Limb (tissue), 2 donors: ENCODE measurements at regions not wholly inside any gene's neighbourhood (a gene's known extent, or its start where the extent isn't known, plus 50 kb on each side); places are given as distances from the start of the nearest gene placed in this dataset.

ENCODE experiments used
- DNase-seq, 2 donors: peaks; one replicate each; pipeline ENCODE4 v3.0.0-alpha.2; 2016; ENCODE audit errors: extremely low spot score in 2 of 2

DNA sequence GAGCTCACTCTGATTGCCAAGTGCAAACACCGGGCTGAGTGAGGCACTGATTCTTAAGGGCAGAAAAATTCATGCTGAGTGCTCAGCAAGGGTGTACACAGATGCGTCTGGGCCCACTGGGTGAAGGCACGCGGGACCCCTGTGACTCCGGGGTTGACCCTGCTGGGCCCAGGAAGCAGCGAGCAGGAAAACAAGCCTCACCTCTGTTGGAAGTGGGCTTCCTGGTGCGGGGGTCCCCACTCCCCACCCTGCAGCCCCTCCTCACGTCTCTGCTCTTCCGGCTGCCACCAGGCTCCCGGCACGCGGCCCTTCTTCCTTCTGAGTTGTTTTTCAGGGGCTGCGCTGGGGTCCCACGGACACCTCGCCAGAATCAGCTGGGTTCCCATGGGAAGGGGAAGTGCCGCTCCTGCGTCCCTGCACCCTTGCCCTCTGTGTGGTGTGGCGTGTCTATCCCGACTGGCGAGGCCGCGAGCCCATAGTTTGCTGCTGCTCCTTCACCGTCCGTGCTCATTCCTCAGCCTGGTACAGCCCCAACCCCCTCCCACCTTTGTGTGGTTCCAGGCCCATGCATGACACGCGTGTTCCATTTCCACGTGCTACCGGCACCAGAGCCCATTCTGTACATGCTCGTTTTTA is 80.6 kb upstream of the BHLHE23 start:
- no peak for DNase-seq

DNA sequence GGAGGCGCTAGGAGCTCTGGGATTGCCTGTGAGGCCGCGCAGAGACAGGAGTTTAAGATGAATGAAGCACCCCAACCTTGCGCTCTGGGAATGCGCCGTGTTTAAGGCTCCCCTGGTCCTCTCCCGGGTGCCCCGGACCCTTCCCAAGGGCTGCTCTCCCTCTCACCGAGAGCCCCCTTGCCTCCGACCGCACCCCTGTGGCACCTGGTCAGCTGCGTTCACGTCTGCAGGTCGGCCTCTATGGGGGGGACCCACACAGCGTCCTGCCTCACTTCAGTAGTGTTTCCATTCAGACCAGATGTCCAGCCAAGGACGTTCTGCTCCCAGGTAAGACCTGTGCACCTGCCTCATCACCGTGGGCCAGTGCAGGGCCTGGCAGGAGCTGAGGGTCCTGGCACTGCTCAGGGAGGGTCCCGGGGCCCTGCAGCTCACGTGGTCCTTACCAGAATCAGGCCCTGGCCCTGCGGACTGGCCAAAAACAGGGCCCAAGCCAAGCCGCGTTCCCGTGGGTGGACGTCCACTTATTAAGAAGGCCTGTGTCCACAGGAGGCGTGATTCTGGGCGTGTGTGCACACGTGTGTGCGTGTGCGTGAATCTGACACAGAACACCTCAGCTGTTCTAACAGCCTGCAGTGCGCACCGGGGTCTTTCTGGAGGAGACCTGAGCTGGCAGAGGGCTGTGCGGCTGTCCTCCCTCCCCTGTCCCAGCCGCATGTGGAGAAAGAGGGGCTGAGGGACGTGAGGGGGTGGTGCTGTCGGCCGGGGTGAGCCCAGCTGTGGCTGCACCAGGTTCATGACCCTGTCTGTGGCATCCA is 79.9 kb upstream of the BHLHE23 start:
- no peak for DNase-seq

DNA sequence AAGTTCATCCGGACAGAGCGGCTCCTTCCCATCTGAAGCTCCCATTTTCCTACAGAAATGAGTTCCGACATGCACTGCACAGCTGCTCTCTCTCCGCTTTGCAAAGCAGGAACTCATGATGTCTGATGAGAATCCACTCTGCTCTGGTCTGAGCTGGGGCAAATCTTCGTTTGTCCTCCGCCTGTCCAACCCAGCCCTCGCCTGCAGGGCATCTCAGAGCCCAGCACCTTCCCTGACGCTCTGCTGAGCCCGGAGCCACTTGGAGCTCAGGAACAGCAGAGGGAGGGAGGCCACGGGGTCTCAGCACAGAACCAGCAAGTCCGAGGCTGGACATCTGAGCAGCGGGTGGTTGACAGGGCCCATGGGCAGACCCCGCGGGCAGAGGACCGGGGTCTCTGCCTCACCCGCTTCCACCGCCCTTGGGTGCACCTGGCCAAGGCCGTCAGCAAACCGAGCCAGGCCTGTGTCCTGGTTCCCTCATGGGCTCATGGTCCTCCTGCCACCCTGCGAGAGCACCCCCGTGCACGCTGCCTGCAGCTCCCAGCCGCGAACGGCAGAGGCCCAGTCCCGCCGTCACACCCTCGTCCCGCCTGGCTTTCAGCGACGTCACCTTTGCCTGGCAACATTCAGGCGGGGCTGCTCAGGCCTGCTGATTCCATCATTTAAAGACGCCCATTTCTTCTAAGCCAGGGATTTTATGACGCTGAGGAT is 78.5 kb upstream of the BHLHE23 start:
- no peak for DNase-seq

DNA sequence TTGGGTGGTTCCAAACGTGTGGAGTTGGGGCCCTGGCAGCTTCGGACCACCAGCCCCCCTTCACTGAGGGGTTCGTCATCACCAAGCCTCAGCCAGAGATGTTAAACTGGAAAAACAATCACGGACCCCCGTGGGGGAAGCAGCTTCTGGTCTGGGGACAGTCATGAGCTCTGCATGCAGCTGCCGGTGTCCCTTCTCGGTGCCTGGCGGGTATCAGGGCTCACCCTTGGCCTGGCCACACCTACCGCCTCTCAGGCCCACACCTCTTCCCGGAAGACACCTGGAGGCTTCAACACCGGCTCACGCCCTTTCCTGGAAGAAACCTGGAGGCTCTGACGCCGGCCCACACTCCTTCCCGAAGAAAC is 77.8 kb upstream of the BHLHE23 start:
- no peak for DNase-seq

DNA sequence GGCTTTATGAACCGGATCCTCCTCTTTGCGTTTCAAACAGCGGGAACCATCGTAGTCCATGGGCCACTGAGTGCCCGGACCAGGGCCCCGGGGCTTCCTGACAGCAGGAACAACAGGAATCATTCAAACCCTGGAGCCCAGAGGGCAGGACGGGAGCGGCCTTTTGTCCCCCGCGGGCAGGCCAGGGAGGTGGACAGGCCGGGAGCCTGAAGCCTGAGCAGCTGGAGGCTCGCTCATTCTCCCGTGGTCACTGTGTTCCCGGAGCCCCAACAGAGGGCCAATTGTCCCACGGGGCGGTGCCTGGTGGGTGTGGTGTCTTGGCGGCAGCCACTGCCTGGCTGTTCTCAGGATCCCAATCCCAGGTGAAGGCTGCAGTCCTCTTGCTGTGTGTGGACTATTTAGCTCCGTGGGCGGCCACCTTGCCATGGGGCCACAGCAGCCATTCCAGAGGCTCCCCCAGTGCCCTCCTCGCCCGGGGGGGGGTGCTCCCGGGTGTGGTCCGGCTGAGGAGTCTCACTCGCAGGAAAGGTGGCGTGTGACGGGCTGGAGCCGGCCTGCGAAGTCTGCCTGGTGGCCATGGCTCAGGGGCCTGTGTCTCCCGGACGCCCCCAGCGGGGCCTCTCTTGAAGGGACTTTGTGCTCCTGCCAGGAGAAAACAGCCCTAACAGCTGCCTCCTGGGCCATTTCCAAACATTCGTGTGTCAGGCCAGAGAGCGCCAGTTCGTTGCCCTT is 77.2 kb upstream of the BHLHE23 start:
- no peak for DNase-seq

DNA sequence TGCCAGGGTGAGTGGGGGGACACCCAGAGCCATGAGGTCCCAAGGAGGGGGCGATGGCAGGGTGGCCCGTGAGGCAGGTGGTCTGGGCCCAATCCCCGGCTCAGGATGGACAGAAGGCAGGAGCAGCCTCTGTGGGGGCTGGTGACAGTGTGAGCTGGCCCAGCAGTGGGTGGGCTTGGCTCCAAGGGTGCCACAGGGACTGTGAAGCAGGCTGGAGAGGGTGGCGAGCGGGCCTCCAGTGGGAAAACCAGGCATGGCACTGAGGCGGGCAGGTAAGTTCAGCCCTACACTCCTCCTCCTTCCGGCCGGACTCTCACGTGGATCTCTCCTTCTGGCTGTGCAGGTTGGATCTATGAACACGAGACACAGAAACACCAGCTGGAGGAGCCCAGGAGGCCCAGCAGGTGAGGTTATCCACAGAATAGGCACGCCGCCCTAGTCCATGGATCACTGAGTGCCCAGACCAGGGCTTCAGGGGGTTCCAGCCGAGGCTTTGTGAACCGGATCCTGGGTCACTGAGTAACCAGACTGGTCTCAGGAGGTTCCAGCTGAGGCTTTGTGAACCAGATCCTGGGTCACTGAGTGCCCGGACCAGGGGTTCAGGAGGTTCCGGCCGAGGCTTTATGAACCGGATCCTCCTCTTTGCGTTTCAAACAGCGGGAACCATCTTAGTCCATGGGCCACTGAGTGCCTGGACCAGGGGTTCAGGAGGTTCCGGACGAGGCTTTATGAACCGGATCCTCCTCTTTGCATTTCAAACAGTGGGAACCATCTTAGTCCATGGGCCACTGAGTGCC is 76.4 kb upstream of the BHLHE23 start:
- no peak for DNase-seq

DNA sequence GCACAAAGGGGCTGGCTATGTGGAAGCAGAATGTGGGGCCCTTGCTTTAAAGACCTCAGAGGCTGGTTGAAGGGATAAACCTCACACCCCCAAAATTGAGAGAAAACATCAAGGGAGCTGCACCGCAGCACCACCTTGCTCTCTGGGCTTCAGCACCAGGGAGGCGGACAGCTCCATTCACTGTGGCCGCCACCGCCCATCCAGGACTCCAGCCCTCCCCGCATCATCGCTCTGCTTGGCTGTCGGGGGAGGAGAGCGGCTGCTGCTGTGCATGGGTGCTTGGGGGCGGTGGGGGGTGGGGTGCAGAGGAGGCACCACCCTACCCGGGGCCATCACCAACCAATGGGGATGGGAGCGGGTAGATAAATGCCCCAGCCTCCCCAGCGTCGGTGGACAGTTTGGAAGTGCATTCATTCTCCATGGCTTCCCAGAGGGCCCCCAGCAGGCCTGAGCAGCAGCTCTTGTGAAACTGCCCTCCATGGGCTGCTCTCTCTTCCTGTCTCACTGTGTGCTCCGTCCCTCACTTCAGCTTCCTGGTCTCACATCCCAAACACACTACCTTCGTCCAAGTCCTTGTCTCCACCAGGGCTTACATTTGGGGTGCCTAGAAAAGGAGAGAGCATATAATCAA is 75.7 kb upstream of the BHLHE23 start:
- DNase-seq, result peak; percentile 45 to 81

DNA sequence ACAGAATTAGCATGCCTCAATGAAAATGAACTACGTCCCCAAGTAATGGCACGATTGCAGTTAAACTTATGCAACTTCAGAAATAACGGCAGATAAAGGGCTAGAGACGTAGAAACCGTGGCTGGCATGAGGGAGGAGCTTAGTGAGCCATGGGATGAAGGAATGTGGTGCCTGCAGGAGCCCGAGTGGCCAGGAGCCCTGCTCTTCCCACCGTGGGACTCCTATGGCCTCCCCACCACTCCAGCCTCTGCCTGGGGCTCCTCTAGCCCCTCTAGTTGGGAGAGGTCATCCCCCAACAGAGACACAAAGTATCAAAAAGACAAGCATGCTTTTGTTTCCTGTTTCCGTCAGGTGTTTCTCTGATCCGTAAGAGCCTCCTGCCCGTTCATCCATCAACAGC is 75.1 kb upstream of the BHLHE23 start:
- no peak for DNase-seq

DNA sequence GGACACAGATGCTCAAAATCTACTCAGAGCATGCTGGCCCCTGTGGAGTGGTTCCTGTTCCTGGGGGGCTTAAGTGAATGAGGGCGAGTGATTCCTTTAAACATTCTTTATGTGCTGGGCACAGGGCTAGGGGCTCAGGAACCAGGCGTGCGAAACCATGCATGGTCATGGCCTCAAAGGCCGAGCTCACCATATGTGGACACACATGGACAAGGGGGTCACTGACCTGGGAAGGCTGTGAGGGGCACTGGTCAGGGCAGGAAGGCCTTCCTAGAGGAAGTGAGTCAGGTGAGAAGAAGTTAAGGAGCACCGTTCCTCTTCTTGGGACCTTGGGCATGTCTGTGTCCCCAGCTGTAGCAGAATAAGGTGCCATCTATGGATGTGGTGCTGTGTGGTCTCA is 74.6 kb upstream of the BHLHE23 start:
- DNase-seq, result no peak

DNA sequence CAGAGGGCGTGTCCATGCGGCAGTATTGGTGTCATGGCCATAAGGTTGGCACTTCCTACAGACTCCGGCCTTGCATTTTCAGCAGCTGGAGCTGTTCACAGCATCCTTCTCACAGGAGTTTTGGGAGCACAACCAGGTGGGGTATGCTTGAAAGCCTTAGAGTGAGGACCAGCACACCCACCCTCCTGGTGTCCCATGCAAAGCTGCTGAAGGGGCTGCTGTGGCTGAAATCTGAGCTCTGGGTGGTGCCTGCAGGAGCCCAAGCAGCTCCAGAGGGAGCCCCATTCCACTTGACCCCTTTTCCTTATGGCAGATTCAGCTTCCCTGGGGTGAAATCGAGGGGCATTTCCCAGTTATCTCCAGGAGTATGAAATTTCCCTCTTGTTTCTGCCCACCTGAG is 74.0 kb upstream of the BHLHE23 start:
- DNase-seq, result no peak

DNA sequence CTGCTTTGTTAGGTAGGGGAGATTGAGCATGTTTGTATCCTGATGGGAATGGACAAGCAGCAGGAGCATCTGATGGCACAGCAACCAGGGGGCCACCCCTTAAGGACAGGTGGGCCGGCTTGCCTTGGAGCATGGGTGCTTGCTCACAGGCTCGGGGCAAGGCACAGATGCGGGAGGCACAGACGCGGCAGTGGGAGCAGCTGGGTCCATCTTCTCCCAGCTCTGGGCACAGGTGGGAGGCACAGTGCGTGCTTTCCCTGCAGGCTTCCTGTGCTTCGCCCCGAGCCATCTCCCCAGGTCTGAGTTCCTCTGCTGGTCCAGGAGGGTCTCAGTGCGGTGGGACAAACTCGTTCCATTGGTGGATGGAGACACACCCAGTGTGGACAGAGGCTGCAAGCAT is 73.6 kb upstream of the BHLHE23 start:
- no peak for DNase-seq

DNA sequence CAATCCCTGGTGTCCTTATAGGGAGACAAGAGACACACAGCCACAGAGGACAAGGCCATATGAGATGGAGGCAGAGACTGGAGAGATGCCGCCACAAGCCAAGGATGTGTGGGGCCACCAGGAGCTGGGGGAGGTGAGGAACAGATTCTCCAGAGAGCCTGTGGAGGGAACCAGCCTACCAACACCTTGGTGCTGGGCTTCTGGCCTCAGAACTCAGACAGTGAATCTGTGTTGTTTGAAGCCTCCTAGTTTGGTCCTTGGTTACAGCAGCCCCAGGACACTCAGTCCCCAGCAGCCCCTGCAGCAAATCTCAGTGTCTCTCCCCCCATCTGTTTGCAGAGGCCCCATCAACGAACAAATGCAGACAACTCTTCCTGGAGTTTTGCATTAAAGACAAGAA is 73.2 kb upstream of the BHLHE23 start:
- no peak for DNase-seq

DNA sequence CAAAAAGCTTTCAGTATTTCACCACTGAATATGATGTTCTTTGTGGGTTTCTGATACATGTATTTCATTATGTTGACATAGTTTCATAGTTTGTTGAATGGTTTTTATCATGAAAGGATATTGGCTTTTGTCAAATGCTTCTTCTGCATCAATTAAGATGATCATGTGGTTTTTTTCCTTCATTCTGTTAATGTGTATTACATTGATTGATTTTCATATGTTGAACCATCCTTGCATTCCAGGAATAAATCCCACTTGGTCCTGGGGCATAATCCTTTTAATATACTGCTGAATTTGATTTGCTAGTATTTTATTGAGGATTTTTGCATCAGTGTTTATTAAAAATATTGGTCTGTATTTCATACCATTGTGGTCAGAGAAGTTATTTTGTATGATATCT is 70.9 kb upstream of the BHLHE23 start:
- DNase-seq, result no peak

DNA sequence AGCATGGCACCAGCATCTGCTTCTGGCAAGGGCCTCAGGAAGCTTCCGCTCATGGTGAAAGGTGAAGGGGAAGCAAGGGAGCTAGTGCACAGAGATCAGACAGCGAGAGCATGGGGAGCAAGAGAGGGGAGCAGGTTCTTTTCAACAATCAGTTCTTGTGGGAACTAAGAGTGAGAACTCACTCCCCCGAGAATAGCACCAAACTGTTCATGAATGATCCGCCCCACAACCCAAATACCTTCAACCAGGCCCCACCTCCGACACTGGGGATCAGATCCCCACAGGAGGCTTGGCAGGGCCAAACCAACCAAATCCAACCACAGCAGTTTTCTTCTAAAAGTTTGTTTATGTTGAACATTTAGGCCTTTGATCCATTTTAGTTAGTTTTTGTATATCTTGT is 69.7 kb upstream of the BHLHE23 start:
- DNase-seq, result no peak

DNA sequence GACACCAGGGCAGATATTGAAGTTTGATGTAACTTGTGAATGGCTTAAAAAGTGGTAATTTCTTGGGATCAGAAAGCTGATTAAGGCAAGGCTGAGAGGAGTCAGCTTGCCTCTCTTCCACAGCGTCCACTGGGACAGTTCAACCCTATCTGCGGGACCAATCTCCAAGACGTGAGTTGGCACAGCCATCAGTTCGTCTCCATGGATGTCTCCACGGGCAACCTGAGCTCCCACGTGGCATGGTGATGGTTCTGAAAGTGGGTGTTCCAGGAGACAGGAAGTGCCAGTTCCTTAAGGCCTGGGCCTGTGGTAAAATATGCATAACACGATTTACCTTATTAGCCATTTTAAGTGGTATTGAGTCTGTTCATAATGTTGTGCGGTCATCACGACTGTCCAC is 67.9 kb upstream of the BHLHE23 start:
- no peak for DNase-seq

DNA sequence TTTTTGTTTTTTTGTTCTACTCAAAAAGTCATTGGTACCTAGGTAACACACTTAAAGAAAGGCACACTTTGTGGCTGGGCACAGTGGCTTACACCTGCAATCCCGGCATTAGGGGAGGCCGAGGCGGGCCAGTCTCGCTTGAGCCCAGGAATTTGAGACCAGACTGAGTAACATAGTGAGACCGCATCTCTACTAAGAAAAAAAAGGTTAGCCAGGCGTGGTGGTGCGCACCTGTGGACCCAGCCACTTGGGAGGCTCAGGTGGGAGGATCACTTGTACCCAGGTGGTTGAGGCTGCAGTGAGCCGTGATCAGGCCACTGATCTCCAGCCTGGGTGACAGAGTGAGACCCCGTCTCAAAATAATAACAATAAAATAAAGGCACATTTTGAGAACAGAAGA is 67.4 kb upstream of the BHLHE23 start:
- DNase-seq, result no peak

DNA sequence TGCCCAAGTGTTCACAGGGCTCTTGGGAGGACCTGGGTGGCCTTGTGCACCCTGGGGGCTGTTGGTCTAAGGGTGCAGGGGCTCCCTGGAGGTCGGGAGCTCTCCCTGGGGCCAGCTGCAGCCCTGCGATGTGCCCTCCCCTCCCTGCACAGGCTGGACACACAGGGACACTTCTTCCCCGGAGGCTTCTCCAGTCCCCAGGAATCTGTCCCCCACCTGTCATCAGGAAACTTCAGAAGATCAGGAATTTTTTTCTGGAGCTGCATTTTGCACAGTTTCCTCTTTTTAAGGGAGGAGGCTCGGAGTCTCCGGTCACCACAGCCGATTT is 66.9 kb upstream of the BHLHE23 start:
- no peak for DNase-seq

DNA sequence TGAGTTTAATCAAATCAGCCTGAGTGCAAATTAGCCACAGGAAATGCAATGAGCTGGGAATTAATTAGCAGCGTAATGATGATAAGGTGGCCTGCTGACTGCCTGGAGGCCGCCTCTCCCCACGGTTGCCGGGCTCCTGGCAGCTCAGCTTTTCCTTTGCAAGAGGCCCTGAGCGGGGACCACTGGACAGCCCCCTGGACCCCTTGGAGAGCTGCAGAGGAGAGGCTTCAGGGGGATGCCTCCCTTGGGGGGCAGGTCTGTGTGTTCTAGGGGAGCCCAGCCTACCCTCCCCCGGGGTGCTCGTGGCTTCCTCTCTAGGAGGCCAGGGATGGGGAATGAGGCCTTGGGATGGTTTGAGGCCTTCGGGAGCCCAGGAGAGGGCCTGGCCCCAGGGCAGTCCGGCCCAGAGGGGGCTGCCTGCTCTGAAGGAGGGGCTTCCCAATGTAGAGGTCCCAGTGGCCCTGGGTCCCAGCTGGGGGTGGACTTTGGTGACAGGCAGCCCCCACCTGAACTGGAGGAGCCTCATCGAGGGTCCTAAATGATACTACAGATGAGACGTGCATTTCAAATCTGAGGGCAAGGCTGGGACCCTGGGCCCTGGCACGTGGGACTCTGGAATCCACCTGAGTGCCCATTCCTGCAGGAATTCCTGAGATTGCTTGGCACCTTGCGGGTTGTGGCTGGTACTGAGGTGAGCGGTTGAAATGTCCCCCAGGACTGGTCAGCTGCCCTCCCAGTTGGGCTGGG is 66.4 kb upstream of the BHLHE23 start:
- no peak for DNase-seq

DNA sequence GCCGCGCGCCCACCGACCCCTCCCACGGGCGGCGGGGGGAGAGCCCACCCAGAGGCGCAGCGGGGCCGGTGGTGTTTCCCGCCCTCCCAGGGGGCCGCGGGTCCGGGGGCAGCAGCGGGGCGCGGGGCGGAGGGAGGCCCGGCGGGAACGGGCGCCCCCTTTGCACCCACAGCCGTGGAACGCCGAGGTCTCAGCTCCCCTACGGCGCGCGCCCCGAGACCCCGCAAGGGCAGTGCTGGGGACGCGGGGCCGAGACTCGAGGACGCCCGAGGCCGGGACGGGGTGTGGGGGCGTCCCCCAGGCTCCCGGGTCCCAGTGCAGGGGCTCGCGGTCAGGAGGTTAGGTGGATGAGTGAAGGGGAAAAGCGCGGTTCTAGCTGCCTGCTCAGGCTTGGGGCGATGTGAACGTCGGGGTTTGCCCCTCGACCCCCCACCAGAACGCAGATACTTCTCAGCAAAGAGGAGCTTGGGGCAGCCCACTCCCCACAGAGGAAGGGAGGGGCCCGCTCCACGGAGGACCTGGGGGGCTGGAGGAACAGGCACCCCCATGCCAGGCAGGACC is 65.5 kb upstream of the BHLHE23 start:
- no peak for DNase-seq
